ENCODE measurements at regions not wholly inside any gene's neighbourhood (a gene's known extent, or its start where the extent isn't known, plus 50 kb on each side); places are given as distances from the start of the nearest gene placed in this dataset.

DNA sequence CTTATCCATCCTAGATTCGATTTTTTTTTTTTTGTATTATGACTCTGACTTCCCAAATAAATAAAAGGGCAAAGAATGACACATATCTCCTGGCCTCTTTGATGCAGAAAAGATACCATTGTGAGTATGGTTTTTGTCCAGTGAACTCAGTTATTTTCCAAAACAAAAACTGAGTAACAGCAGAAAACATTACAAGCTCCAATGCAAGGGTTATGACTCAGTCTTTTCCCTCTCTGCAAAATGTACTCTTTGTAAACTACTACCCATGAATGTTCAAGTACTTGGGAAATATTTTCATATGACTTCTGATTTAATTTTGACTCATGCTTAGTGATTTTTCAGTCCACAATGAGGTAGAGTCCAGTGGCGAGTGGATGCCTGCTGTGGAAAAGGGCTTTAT lies 355.3 kb downstream of the RNF144B start:
- H3K4me3 ChIP-seq (ENCODE audit: insufficient read depth, low read length, poor library complexity, severe bottlenecking): no peak overlapping the region
- TF ChIP-seq EZH2phosphoT487 (conservative IDR thresholded peaks at IDR 0.05; ENCODE audit: low read length): no peak
- TF ChIP-seq, protein P1, sequence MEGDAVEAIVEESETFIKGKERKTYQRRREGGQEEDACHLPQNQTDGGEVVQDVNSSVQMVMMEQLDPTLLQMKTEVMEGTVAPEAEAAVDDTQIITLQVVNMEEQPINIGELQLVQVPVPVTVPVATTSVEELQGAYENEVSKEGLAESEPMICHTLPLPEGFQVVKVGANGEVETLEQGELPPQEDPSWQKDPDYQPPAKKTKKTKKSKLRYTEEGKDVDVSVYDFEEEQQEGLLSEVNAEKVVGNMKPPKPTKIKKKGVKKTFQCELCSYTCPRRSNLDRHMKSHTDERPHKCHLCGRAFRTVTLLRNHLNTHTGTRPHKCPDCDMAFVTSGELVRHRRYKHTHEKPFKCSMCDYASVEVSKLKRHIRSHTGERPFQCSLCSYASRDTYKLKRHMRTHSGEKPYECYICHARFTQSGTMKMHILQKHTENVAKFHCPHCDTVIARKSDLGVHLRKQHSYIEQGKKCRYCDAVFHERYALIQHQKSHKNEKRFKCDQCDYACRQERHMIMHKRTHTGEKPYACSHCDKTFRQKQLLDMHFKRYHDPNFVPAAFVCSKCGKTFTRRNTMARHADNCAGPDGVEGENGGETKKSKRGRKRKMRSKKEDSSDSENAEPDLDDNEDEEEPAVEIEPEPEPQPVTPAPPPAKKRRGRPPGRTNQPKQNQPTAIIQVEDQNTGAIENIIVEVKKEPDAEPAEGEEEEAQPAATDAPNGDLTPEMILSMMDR (IDR thresholded peaks at IDR 0.05; ENCODE audit: insufficient read depth, low read length, poor library complexity, severe bottlenecking): no peak
- H3K27me3 ChIP-seq (ENCODE audit: low read length): no peaks in the 10 kb centered on the region
- H3K9me2 ChIP-seq (replicated peaks; ENCODE audit: insufficient read depth, low read length): no peaks in the 10 kb centered on the region
- no peaks in the 10 kb centered on the region for H3K9me3 ChIP-seq (ENCODE audit: insufficient read depth, low read length)
- no peak overlapping the region for H3K9ac ChIP-seq (ENCODE audit: low read length)
- H3K79me2 ChIP-seq (ENCODE audit: insufficient read depth, low read length): no peaks in the 10 kb centered on the region
- H2AFZ ChIP-seq (ENCODE audit: low read depth, low read length, severe bottlenecking): no peak overlapping the region
- H3K4me2 ChIP-seq (ENCODE audit: low read depth, low read length, poor library complexity, severe bottlenecking): no peak overlapping the region
- no peaks in the 10 kb centered on the region for H3K36me3 ChIP-seq (ENCODE audit: low read length)
- no peaks in the 10 kb centered on the region for H4K20me1 ChIP-seq (ENCODE audit: low read depth, low read length)
- H3K27ac ChIP-seq (ENCODE audit: low read depth, low read length): no peak overlapping the region
- no peaks in the 10 kb centered on the region for H3F3A ChIP-seq (ENCODE audit: insufficient read depth)

DNA sequence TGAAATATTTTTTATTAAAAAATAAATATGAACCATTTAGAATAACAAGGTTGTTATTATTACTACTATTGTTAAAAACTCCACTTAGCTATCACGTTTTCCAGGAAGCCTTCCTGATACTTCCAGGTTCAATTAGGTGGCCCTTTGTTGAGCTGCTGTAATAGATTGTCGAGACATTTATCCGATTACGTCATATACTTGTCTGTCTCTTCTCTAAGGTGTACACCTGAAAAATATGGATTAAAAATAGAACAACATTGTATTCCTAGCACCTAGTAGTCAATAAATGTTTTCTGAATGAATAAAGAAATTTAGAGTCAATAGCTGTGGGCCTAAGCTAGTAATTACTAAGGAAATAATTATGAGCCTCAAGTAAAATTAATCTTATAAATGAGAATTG lies 359.6 kb downstream of the RNF144B start:
- no peaks in the 10 kb centered on the region for H3K9me3 ChIP-seq (ENCODE audit: insufficient read depth, low read length)
- no peak overlapping the region for H3K4me2 ChIP-seq (ENCODE audit: low read depth, low read length, poor library complexity, severe bottlenecking)
- H3K9me2 ChIP-seq (replicated peaks; ENCODE audit: insufficient read depth, low read length): no peaks in the 10 kb centered on the region
- no peak overlapping the region for H2AFZ ChIP-seq (ENCODE audit: low read depth, low read length, severe bottlenecking)
- no peak overlapping the region for H3K4me3 ChIP-seq (ENCODE audit: insufficient read depth, low read length, poor library complexity, severe bottlenecking)
- H3K36me3 ChIP-seq (ENCODE audit: low read length): no peaks in the 10 kb centered on the region
- no peaks in the 10 kb centered on the region for H3F3A ChIP-seq (ENCODE audit: insufficient read depth)
- H3K79me2 ChIP-seq (ENCODE audit: insufficient read depth, low read length): no peaks in the 10 kb centered on the region
- no peak overlapping the region for H3K27ac ChIP-seq (ENCODE audit: low read depth, low read length)
- no peak overlapping the region for H3K9ac ChIP-seq (ENCODE audit: low read length)
- no peak for TF ChIP-seq EZH2phosphoT487 (conservative IDR thresholded peaks at IDR 0.05; ENCODE audit: low read length)
- TF ChIP-seq, protein P1 (IDR thresholded peaks at IDR 0.05; ENCODE audit: insufficient read depth, low read length, poor library complexity, severe bottlenecking): no peak
- no peaks in the 10 kb centered on the region for H3K27me3 ChIP-seq (ENCODE audit: low read length)
- H4K20me1 ChIP-seq (ENCODE audit: low read depth, low read length): no peaks in the 10 kb centered on the region

DNA sequence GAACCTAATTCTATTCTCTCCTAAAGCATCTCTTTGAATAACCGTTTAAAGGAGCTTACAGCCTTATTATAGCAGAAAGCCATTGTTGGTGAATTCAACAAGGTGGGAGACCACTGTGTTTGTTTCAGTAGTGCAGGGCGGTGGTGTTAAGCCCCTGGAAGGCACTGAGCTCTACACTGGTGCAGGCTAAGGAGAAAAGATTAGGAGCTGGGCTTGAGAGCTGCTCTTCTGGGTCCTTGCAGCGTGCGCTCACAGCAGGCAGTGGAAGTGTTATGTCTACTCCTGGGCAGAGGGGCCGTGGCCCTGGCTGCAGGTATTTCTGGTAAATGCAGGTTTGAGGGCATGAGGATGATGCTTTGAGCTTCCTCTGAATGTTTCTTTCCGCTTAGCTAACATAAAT lies 361.2 kb downstream of the RNF144B start:
- no peaks in the 10 kb centered on the region for H3F3A ChIP-seq (ENCODE audit: insufficient read depth)
- no peak overlapping the region for H3K4me2 ChIP-seq (ENCODE audit: low read depth, low read length, poor library complexity, severe bottlenecking)
- TF ChIP-seq EZH2phosphoT487 (conservative IDR thresholded peaks at IDR 0.05; ENCODE audit: low read length): no peak
- no peak overlapping the region for H3K27ac ChIP-seq (ENCODE audit: low read depth, low read length)
- no peaks in the 10 kb centered on the region for H3K79me2 ChIP-seq (ENCODE audit: insufficient read depth, low read length)
- no peak overlapping the region for H2AFZ ChIP-seq (ENCODE audit: low read depth, low read length, severe bottlenecking)
- no peak overlapping the region for H3K4me3 ChIP-seq (ENCODE audit: insufficient read depth, low read length, poor library complexity, severe bottlenecking)
- H3K9me3 ChIP-seq (ENCODE audit: insufficient read depth, low read length): no peaks in the 10 kb centered on the region
- no peaks in the 10 kb centered on the region for H3K27me3 ChIP-seq (ENCODE audit: low read length)
- H4K20me1 ChIP-seq (ENCODE audit: low read depth, low read length): no peaks in the 10 kb centered on the region
- H3K9me2 ChIP-seq (replicated peaks; ENCODE audit: insufficient read depth, low read length): no peaks in the 10 kb centered on the region
- H3K9ac ChIP-seq (ENCODE audit: low read length): no peak overlapping the region
- no peaks in the 10 kb centered on the region for H3K36me3 ChIP-seq (ENCODE audit: low read length)

DNA sequence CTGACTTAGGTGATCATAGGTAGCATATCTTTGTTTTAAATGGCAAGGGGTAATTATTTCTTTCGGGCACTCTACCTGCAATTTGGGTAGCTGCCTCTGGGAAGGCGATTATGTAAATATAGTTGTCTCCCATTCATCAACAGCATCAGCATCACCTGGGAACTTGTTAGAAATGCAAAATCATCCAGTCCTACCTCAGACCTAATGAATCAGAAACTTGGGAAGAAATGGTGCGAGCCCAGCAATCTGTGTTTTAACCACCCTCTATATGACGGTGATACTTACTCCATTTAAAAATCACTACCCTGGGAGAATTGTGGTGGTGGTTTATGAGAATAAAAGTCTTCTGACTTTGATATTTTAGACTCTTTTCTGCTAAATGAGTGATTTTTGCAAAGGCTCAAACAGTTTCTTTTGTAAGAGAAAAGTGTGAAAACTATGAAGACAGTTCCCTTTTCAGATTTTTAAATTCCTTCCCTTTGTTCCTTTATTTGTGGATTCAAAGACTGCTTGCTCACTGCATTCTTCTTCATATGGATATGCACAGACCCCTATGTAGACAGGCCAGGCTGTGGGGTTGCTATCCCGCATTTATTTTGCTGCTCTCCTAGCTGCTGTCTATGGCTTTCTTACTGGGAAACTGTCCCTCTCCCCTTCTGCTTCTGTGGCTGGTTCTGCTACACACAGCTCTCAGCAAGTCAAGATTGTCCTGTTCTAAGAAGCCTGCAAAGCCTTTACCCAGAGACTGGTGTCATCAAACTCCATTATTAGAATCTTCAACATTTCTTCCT lies 365.3 kb downstream of the RNF144B start:
- TF ChIP-seq, protein P1 (IDR thresholded peaks at IDR 0.05; ENCODE audit: insufficient read depth, low read length, poor library complexity, severe bottlenecking): no peak
- no peak for TF ChIP-seq EZH2phosphoT487 (conservative IDR thresholded peaks at IDR 0.05; ENCODE audit: low read length)
- H3K36me3 ChIP-seq (ENCODE audit: low read length): no peaks in the 10 kb centered on the region
- H3K79me2 ChIP-seq (ENCODE audit: insufficient read depth, low read length): no peaks in the 10 kb centered on the region
- no peaks in the 10 kb centered on the region for H3K9me2 ChIP-seq (replicated peaks; ENCODE audit: insufficient read depth, low read length)
- H3K9ac ChIP-seq (ENCODE audit: low read length): no peak overlapping the region
- H4K20me1 ChIP-seq (ENCODE audit: low read depth, low read length): no peaks in the 10 kb centered on the region
- H3K9me3 ChIP-seq (ENCODE audit: insufficient read depth, low read length): no peaks in the 10 kb centered on the region
- H3F3A ChIP-seq (ENCODE audit: insufficient read depth): no peaks in the 10 kb centered on the region
- no peak overlapping the region for H3K4me2 ChIP-seq (ENCODE audit: low read depth, low read length, poor library complexity, severe bottlenecking)
- no peak overlapping the region for H2AFZ ChIP-seq (ENCODE audit: low read depth, low read length, severe bottlenecking)
- H3K27ac ChIP-seq (ENCODE audit: low read depth, low read length): no peak overlapping the region
- no peaks in the 10 kb centered on the region for H3K27me3 ChIP-seq (ENCODE audit: low read length)
- H3K4me3 ChIP-seq (ENCODE audit: insufficient read depth, low read length, poor library complexity, severe bottlenecking): no peak overlapping the region
